Neuronal stem cell (in vitro differentiated cells): ENCODE measurements at regions not wholly inside any gene's neighbourhood (a gene's known extent, or its start where the extent isn't known, plus 50 kb on each side); places are given as distances from the start of the nearest gene placed in this dataset.
"Not testable (repeated sequence)": the region's sequence is repeated elsewhere in the genome, so short reads cannot be mapped to it uniquely, and the experiment has no call there.

Experiments
- DNase-seq: peaks from one replicate; pipeline ENCODE4 v3.0.0-alpha.2; 2013; ENCODE audit warnings: low spot score
- H2AFZ ChIP-seq: one replicate; pipeline ENCODE4 v1.6.1; 2013; ENCODE audit warnings: mild to moderate bottlenecking, low read length, inconsistent platforms
- H2AK5ac ChIP-seq: 2 replicates; pipeline ENCODE4 v1.6.1; 2013; ENCODE audit warnings: low read depth, mild to moderate bottlenecking, inconsistent platforms, low read length, moderate library complexity, mixed read lengths
- H2BK120ac ChIP-seq: 2 replicates; pipeline ENCODE4 v1.6.1; 2013; ENCODE audit warnings: low read depth, mild to moderate bottlenecking, inconsistent platforms, low read length, moderate library complexity, mixed read lengths
- H2BK12ac ChIP-seq: one replicate; pipeline ENCODE4 v1.6.1; 2013; ENCODE audit warnings: low read length, inconsistent platforms
- H2BK15ac ChIP-seq: 2 replicates; pipeline ENCODE4 v1.6.1; 2013; ENCODE audit warnings: mild to moderate bottlenecking, low read length, inconsistent platforms, mixed read lengths
- H2BK5ac ChIP-seq: one replicate; pipeline ENCODE4 v1.6.1; 2013; ENCODE audit warnings: inconsistent platforms, mild to moderate bottlenecking, low read length, moderate library complexity
- H3K14ac ChIP-seq: one replicate; pipeline ENCODE4 v1.6.1; 2013; ENCODE audit warnings: low read length, inconsistent platforms
- H3K18ac ChIP-seq: 2 replicates; pipeline ENCODE4 v1.6.1; 2013; ENCODE audit warnings: low read length, inconsistent platforms
- H3K23ac ChIP-seq: 2 replicates; pipeline ENCODE4 v1.6.1; 2013; ENCODE audit warnings: low read depth, mild to moderate bottlenecking, mixed read lengths, low read length, inconsistent platforms; ENCODE audit not compliant: poor library complexity
- H3K27ac ChIP-seq: replicated peaks from 3 replicates; pipeline ENCODE4 v1.5.1; 2013; ENCODE audit warnings: low read length, inconsistent platforms
- H3K27me3 ChIP-seq, 3 experiments: 2 replicates each; pipeline ENCODE4 v1.6.1; 2013; ENCODE audit warnings: low read length in 3 of 3, mild to moderate bottlenecking in 2 of 3, inconsistent platforms in 1 of 3, low read depth in 1 of 3, mixed read lengths in 1 of 3, moderate library complexity in 1 of 3; ENCODE audit not compliant: control insufficient read depth in 3 of 3, insufficient read depth in 3 of 3
- H3K36me3 ChIP-seq, 2 donors: replicated peaks in 1 of 2; 2 replicates each; pipeline ENCODE4 v1.6.1; 2013; ENCODE audit warnings: low read length in 2 of 2; ENCODE audit not compliant: control insufficient read depth in 2 of 2, insufficient read depth in 2 of 2
- H3K4ac ChIP-seq: 2 replicates; pipeline ENCODE4 v1.6.1; 2013; ENCODE audit warnings: inconsistent platforms, mild to moderate bottlenecking, low read length, moderate library complexity
- H3K4me1 ChIP-seq, 2 donors: 1 replicate in 1 of 2; 2 replicates in 1 of 2; pipeline ENCODE4 v1.6.1; 2013; ENCODE audit warnings: low read length in 2 of 2, low read depth in 1 of 2; ENCODE audit not compliant: control insufficient read depth in 2 of 2, insufficient read depth in 1 of 2
- H3K4me2 ChIP-seq: one replicate; pipeline ENCODE4 v1.6.1; 2013; ENCODE audit warnings: mild to moderate bottlenecking, low read length, inconsistent platforms; ENCODE audit not compliant: insufficient read depth, poor library complexity, severe bottlenecking
- H3K4me3 ChIP-seq, 2 donors: 2 replicates each; pipeline ENCODE4 v1.5.1; 2013; ENCODE audit warnings: low read length in 2 of 2, mild to moderate bottlenecking in 2 of 2, inconsistent platforms in 1 of 2, moderate library complexity in 1 of 2
- H3K79me1 ChIP-seq: one replicate; pipeline ENCODE4 v1.6.1; 2013; ENCODE audit warnings: low read depth, mild to moderate bottlenecking, inconsistent platforms, low read length, moderate library complexity
- H3K9ac ChIP-seq: one replicate; pipeline ENCODE4 v1.6.1; 2013; ENCODE audit warnings: mild to moderate bottlenecking, low read depth, low read length, inconsistent platforms; ENCODE audit not compliant: poor library complexity
- H3K9me3 ChIP-seq, 2 donors: replicated peaks in 1 of 2; 2 replicates each; pipeline versions ENCODE3 to v1.6.1; 2013; ENCODE audit warnings: low read length in 2 of 2, mild to moderate bottlenecking in 2 of 2, inconsistent platforms in 1 of 2, low read depth in 1 of 2, mixed read lengths in 1 of 2, moderate library complexity in 1 of 2; ENCODE audit not compliant: control insufficient read depth in 2 of 2, insufficient read depth in 1 of 2
- H4K8ac ChIP-seq: one replicate; pipeline ENCODE4 v1.6.1; 2013; ENCODE audit warnings: low read depth, mild to moderate bottlenecking, inconsistent platforms, low read length, moderate library complexity
- H4K91ac ChIP-seq: one replicate; pipeline ENCODE4 v1.6.1; 2013; ENCODE audit warnings: low read length, low read depth, mild to moderate bottlenecking, inconsistent platforms; ENCODE audit not compliant: poor library complexity
- WGBS, 2 donors: extraction: QIAGEN DNeasy Blood & Tissue Kit; methylation state at CpG; one replicate each; pipeline ENCODE4 v1.1.7; 2013; ENCODE audit warnings: missing lambda C conversion rate in 2 of 2, mixed read lengths in 1 of 2; ENCODE audit not compliant: insufficient read length in 2 of 2, insufficient replicate concordance in 1 of 2; ENCODE audit errors: extremely low coverage in 2 of 2; 5-methylcytosine and 5-hydroxymethylcytosine counted together

GRCh38 chr9:78406933-78407332 lies 110.0 kb downstream of the PSAT1 start:
- Histone ChIP-seq H3K27me3 (no peaks in the 10 kb centered on the region), H3K4me1 (no peaks in the 10 kb centered on the region), H3K79me1 (no peaks in the 10 kb centered on the region), H3K27ac (no peak overlapping the region), H3K4me2 (no peak overlapping the region), H2BK15ac (no peak overlapping the region), H2BK12ac (no peak overlapping the region), H3K18ac (no peak overlapping the region), H4K91ac (no peak overlapping the region), H3K4ac (no peak overlapping the region), H3K36me3 (no peaks in the 10 kb centered on the region), H3K9ac (no peak overlapping the region), H3K4me3 (no peak overlapping the region), H2BK120ac (no peak overlapping the region), H3K9me3 (peaks cover 0 to 3% of the 10 kb centered on the region in 2 donors), H2AFZ (no peak overlapping the region), H2AK5ac (no peak overlapping the region), H3K23ac (no peak overlapping the region), H2BK5ac (no peak overlapping the region), H3K14ac (no peak overlapping the region), H4K8ac (no peak overlapping the region)
- no peak for DNase-seq
- WGBS, 2 donors = no CpG with 5 or more reads among the region's 2 CpGs

DNA sequence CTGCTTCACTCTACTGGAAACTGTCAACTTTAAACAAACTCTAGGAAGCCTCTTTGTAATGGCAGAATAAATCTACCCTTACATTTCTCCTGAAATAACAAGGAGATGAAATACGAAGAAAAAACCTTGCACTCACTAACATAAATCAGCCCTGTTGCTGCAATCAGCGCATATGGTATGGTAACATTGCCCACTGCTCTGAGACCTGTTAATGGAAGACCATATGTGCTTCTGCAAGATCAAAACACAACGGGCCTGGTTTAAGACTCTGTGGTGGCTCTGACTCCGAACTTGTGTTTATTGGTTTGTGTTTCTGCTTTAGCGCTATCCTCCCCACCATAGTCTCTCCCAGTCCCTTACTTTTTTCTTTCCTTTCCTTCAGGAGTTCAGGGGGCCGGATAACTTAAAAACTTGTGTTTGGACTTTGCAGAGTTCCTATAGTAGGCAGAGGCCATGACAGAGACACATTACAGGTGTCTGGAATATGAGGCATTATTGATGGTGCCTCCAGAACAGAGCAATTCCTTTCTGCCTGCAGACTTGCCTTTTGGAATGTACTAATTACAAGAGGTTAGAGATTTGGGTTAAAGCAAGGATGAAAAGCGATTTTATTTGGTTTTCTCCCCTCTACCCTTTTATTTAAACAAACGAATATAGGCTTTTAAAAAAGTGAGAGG lies 110.8 kb downstream of the PSAT1 start:
- Histone ChIP-seq H3K4me2 (no peak overlapping the region), H2BK12ac (no peak overlapping the region), H2BK15ac (no peak overlapping the region), H3K9ac (no peak overlapping the region), H2BK5ac (no peak overlapping the region), H3K14ac (no peak overlapping the region), H3K4me1 (no peaks in the 10 kb centered on the region), H3K79me1 (no peaks in the 10 kb centered on the region), H3K4me3 (no peak overlapping the region), H3K36me3 (no peaks in the 10 kb centered on the region), H4K8ac (no peak overlapping the region), H3K27ac (no peak overlapping the region), H2BK120ac (no peak overlapping the region), H3K9me3 (peaks cover 0 to 3% of the 10 kb centered on the region in 2 donors), H3K27me3 (no peaks in the 10 kb centered on the region), H4K91ac (no peak overlapping the region), H2AFZ (no peak overlapping the region), H3K18ac (no peak overlapping the region), H2AK5ac (no peak overlapping the region), H3K23ac (no peak overlapping the region), H3K4ac (no peak overlapping the region)
- no peak for DNase-seq
- no CpG with 5 or more reads among the region's 8 CpGs for WGBS, 2 donors

- H4K91ac ChIP-seq = no peak overlapping the region
- no peak overlapping the region for H2AFZ ChIP-seq
- no peaks in the 10 kb centered on the region for H3K4me1 ChIP-seq
- no peak for DNase-seq
- no CpG with 5 or more reads among the region's 1 CpG for WGBS, 2 donors
- no peak overlapping the region for H4K8ac ChIP-seq
- no peak overlapping the region for H3K4ac ChIP-seq
- H2BK12ac ChIP-seq = no peak overlapping the region
- H2BK15ac ChIP-seq = no peak overlapping the region
- no peak overlapping the region for H3K27ac ChIP-seq
- H3K9ac ChIP-seq = no peak overlapping the region
- H3K4me2 ChIP-seq = no peak overlapping the region
- no peaks in the 10 kb centered on the region for H3K9me3 ChIP-seq
- H2AK5ac ChIP-seq = no peak overlapping the region
- H3K4me3 ChIP-seq = no peak overlapping the region
- no peaks in the 10 kb centered on the region for H3K79me1 ChIP-seq
- H3K18ac ChIP-seq = no peak overlapping the region
- no peaks in the 10 kb centered on the region for H3K36me3 ChIP-seq
- H2BK5ac ChIP-seq = no peak overlapping the region
- no peaks in the 10 kb centered on the region for H3K27me3 ChIP-seq
- no peak overlapping the region for H2BK120ac ChIP-seq
- no peak overlapping the region for H3K14ac ChIP-seq
- H3K23ac ChIP-seq = no peak overlapping the region
Measured at GRCh38 chr9:78408388-78408787, 111.5 kb downstream of the PSAT1 start.

DNA sequence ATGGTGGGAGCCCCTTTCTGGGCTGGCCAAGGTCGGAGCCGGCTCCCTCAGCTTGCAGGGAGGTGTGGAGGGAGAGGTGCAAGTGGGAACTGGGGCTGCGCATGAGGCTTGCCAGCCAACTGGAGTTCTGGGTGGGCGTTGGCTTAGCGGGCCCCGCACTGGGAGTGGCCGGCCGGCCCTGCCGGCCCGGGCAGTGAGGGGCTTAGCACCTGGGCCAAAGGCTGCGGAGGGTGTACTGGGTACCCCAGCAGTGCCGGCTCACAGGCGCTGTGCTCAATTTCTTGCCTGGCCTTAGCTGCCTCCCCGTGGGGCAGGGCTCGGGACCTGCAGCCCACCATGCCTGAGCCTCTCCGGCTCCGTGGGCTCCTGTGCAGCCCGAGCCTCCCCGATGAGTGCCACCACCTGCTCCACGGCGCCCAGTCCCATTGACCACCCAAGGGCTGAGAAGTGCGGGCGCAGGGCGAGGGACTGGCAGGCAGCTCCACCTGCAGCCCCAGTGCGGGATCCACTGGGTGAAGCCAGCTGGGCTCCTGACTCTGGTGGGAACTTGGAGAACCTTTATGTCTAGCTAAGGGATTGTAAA lies 113.1 kb downstream of the PSAT1 start:
- WGBS, 2 donors = no CpG with 5 or more reads among the region's 25 CpGs

More for the DNA sequence above, 113.1 kb downstream of the PSAT1 start:
- not testable (repeated sequence) for H3K27ac ChIP-seq, H3K36me3 ChIP-seq, H3K18ac ChIP-seq, H2BK12ac ChIP-seq, H3K9ac ChIP-seq, H2BK15ac ChIP-seq, H3K23ac ChIP-seq, H3K4me3 ChIP-seq, H4K8ac ChIP-seq, H4K91ac ChIP-seq, H3K79me1 ChIP-seq, H3K14ac ChIP-seq, H2AFZ ChIP-seq, H2BK120ac ChIP-seq, H2BK5ac ChIP-seq, H3K4me2 ChIP-seq, DNase-seq, H3K4ac ChIP-seq, H2AK5ac ChIP-seq, H3K9me3 ChIP-seq, H3K4me1 ChIP-seq, H3K27me3 ChIP-seq
